ENCODE measurements at regions not wholly inside any gene's neighbourhood (a gene's known extent, or its start where the extent isn't known, plus 50 kb on each side); places are given as distances from the start of the nearest gene placed in this dataset.

DNA sequence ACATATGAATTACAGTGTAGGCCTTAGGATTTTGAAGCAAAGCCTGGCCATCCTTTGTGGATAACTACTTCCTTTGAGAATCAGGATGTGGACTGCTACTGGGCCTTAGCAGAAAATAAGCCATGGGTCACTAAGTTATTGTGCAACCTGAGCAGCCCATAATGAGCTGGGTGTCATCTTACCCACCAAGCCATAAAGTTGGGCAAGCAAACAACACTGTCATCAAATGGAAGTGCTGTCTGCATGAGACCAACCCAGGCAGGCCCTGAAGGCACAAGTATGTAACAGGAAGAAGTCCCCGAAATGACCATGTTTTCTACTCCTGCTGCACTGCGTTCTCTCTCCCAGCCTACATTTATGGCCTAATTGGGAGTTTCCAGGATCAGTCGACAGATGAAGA lies 205.6 kb upstream of the GGTLC1 start:
- TF ChIP-seq, protein P1, sequence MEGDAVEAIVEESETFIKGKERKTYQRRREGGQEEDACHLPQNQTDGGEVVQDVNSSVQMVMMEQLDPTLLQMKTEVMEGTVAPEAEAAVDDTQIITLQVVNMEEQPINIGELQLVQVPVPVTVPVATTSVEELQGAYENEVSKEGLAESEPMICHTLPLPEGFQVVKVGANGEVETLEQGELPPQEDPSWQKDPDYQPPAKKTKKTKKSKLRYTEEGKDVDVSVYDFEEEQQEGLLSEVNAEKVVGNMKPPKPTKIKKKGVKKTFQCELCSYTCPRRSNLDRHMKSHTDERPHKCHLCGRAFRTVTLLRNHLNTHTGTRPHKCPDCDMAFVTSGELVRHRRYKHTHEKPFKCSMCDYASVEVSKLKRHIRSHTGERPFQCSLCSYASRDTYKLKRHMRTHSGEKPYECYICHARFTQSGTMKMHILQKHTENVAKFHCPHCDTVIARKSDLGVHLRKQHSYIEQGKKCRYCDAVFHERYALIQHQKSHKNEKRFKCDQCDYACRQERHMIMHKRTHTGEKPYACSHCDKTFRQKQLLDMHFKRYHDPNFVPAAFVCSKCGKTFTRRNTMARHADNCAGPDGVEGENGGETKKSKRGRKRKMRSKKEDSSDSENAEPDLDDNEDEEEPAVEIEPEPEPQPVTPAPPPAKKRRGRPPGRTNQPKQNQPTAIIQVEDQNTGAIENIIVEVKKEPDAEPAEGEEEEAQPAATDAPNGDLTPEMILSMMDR (IDR thresholded peaks at IDR 0.05; ENCODE audit: insufficient read depth, low read depth, low read length) = no peak
- no peak for TF ChIP-seq EZH2 (IDR thresholded peaks at IDR 0.05; ENCODE audit: insufficient read depth, low read length)
